ENCODE measurements at regions not wholly inside any gene's neighbourhood (a gene's known extent, or its start where the extent isn't known, plus 50 kb on each side); places are given as distances from the start of the nearest gene placed in this dataset.
"Not testable (repeated sequence)": the region's sequence is repeated elsewhere in the genome, so short reads cannot be mapped to it uniquely, and the experiment has no call there.

GRCh38 chr6:103801901-103802479 is 1057.7 kb downstream of the HACE1 start:
- not testable (repeated sequence) for TF ChIP-seq USF2 (CRISPR knock-in tag; IDR thresholded peaks at IDR 0.05); BDP1 (IDR thresholded peaks at IDR 0.05; ENCODE audit: insufficient read depth, insufficient read length); BRCA1 (IDR thresholded peaks at IDR 0.05); BRCA1 (CRISPR knock-in tag; IDR thresholded peaks at IDR 0.05); BMI1 (IDR thresholded peaks at IDR 0.05; ENCODE audit: low read length); NR2C2 (CRISPR knock-in tag; IDR thresholded peaks at IDR 0.05); NR2C2 (tag; IDR thresholded peaks at IDR 0.05)
